Astrocyte (in vitro differentiated cells and primary cell): ENCODE measurements at regions not wholly inside any gene's neighbourhood (a gene's known extent, or its start where the extent isn't known, plus 50 kb on each side); places are given as distances from the start of the nearest gene placed in this dataset.

Experiments
- DNase-seq: peaks from one replicate; pipeline ENCODE4 v3.0.0-alpha.2; 2010; ENCODE audit warnings: low read depth
- FAIRE-seq: peaks from 2 replicates; lab custom pipeline; 2011; peaks lifted over from hg19 to GRCh38; lab: Jason Lieb, UNC
- H2AFZ ChIP-seq: 2 replicates; pipeline ENCODE4 v1.6.0; 2012; ENCODE audit warnings: low read depth, low read length, inconsistent platforms
- H3K27ac ChIP-seq: 2 replicates; pipeline ENCODE4 v1.5.1; 2011; ENCODE audit warnings: low read depth, low read length, inconsistent platforms
- H3K27me3 ChIP-seq: 2 replicates; pipeline ENCODE4 v1.6.0; 2011; ENCODE audit warnings: low read length, inconsistent platforms; ENCODE audit not compliant: insufficient read depth
- H3K36me3 ChIP-seq: 2 replicates; pipeline ENCODE4 v1.5.1; 2011; ENCODE audit warnings: low read length, inconsistent platforms; ENCODE audit not compliant: insufficient read depth
- H3K4me1 ChIP-seq: 2 replicates; pipeline ENCODE4 v1.5.1; 2011; ENCODE audit warnings: low read length, inconsistent platforms; ENCODE audit not compliant: insufficient read depth
- H3K4me2 ChIP-seq: 2 replicates; pipeline ENCODE4 v1.6.0; 2012; ENCODE audit warnings: low read length, inconsistent platforms
- H3K4me3 ChIP-seq: 2 replicates; pipeline ENCODE4 v1.5.1; 2011; ENCODE audit warnings: low read depth, mild to moderate bottlenecking, low read length, inconsistent platforms; ENCODE audit not compliant: insufficient read depth
- H3K79me2 ChIP-seq: 2 replicates; pipeline ENCODE4 v1.6.0; 2012; ENCODE audit warnings: mild to moderate bottlenecking, low read length, inconsistent platforms; ENCODE audit not compliant: insufficient read depth
- H3K9ac ChIP-seq: 2 replicates; pipeline ENCODE4 v1.6.0; 2012; ENCODE audit warnings: mild to moderate bottlenecking, low read length, inconsistent platforms
- H3K9me3 ChIP-seq: 2 replicates; pipeline ENCODE4 v1.5.1; 2012; ENCODE audit warnings: low read depth, mild to moderate bottlenecking, low read length, inconsistent platforms; ENCODE audit not compliant: insufficient read depth
- H4K20me1 ChIP-seq: 2 replicates; pipeline ENCODE4 v1.6.0; 2012; ENCODE audit warnings: low read length, inconsistent platforms; ENCODE audit not compliant: insufficient read depth
- H3K27ac Mint-ChIP-seq: one replicate; pipeline ENCODE4 v1.8.0; 2021; ENCODE audit warnings: mild to moderate bottlenecking, mixed read lengths; ENCODE audit not compliant: unreplicated experiment
- H3K27me3 Mint-ChIP-seq: one replicate; pipeline ENCODE4 v1.8.0; 2021; ENCODE audit warnings: low read depth, mixed read lengths; ENCODE audit not compliant: unreplicated experiment
- H3K36me3 Mint-ChIP-seq: one replicate; pipeline ENCODE4 v1.8.0; 2021; ENCODE audit warnings: low read depth, mixed read lengths; ENCODE audit not compliant: unreplicated experiment
- H3K4me1 Mint-ChIP-seq: one replicate; pipeline ENCODE4 v1.8.0; 2021; ENCODE audit warnings: low read depth, mixed read lengths; ENCODE audit not compliant: unreplicated experiment
- H3K4me3 Mint-ChIP-seq: one replicate; pipeline ENCODE4 v1.8.0; 2021; ENCODE audit warnings: mild to moderate bottlenecking, moderate library complexity, mixed read lengths; ENCODE audit not compliant: unreplicated experiment
- H3K9me3 Mint-ChIP-seq: one replicate; pipeline ENCODE4 v1.8.0; 2021; ENCODE audit warnings: mild to moderate bottlenecking, mixed read lengths; ENCODE audit not compliant: unreplicated experiment
- EZH2 ChIP-seq: IDR thresholded peaks from 2 replicates; pipeline ENCODE4 v1.6.1; 2012; ENCODE audit warnings: mild to moderate bottlenecking, low read length, inconsistent platforms; ENCODE audit not compliant: insufficient read depth
- TF ChIP-seq, protein P1 (sequence below): IDR thresholded peaks from 2 replicates; pipeline ENCODE4 v1.5.1; 2011; ENCODE audit warnings: low read depth, mild to moderate bottlenecking, inconsistent platforms, low read length, moderate library complexity; ENCODE audit not compliant: insufficient read depth

DNA sequence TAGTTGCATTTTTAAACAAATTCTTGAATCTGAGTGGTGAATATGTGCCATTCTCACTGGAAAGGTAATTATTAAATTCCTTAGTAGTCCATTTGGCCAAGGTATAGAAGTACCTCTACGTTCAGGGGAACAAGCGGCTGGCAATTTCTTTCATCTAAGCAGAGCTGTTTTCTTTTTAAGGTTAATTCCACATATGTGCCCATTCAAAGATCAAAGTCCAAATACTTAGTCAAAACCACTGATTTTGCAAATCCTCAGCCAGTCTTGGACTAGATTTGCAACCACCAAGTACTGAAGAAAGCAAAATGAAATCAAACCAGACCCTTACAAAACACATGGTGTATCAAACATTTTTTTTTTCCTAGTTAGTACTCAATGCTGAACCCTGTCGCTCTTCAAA lies 68.7 kb upstream of the JDP2 start:
- Mint-ChIP-seq H3K36me3 (no peaks in the 10 kb centered on the region), H3K4me3 (no peak overlapping the region), H3K4me1 (no peaks in the 10 kb centered on the region), H3K9me3 (no peaks in the 10 kb centered on the region), H3K27ac (no peak overlapping the region), H3K27me3 (peaks cover 5% of the 10 kb centered on the region)
- no peak overlapping the region for H3K4me3 ChIP-seq
- H3K9me3 ChIP-seq = no peaks in the 10 kb centered on the region
- H2AFZ ChIP-seq = no peak overlapping the region
- H3K4me1 ChIP-seq = no peaks in the 10 kb centered on the region
- TF ChIP-seq, protein P1, sequence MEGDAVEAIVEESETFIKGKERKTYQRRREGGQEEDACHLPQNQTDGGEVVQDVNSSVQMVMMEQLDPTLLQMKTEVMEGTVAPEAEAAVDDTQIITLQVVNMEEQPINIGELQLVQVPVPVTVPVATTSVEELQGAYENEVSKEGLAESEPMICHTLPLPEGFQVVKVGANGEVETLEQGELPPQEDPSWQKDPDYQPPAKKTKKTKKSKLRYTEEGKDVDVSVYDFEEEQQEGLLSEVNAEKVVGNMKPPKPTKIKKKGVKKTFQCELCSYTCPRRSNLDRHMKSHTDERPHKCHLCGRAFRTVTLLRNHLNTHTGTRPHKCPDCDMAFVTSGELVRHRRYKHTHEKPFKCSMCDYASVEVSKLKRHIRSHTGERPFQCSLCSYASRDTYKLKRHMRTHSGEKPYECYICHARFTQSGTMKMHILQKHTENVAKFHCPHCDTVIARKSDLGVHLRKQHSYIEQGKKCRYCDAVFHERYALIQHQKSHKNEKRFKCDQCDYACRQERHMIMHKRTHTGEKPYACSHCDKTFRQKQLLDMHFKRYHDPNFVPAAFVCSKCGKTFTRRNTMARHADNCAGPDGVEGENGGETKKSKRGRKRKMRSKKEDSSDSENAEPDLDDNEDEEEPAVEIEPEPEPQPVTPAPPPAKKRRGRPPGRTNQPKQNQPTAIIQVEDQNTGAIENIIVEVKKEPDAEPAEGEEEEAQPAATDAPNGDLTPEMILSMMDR = no peak
- no peak for TF ChIP-seq EZH2
- no peaks in the 10 kb centered on the region for H3K79me2 ChIP-seq
- DNase-seq (no peak), FAIRE-seq (no peak)
- H3K27me3 ChIP-seq = peaks cover 4% of the 10 kb centered on the region
- H3K9ac ChIP-seq = no peak overlapping the region
- no peaks in the 10 kb centered on the region for H4K20me1 ChIP-seq
- H3K27ac ChIP-seq = no peak overlapping the region
- no peak overlapping the region for H3K4me2 ChIP-seq
- H3K36me3 ChIP-seq = no peaks in the 10 kb centered on the region

DNA sequence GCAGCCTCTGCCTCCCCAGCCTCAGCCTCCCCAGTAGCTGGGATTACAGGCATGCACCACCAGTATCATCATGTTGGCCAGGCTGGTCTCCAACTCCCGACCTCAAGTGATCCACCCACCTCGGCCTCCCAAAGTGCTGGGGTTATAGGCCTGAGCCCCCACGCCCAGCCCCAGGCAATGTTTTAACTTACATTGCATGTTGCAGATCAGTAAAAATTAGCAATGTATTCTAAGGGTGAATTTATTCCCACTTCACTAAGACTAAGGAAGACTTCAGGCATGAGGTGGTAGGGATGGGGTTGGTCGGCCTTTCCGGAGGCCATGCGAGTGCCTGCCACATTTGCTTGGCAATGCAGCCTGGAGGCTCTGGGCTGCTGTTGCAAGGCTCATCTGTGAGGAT lies 66.8 kb upstream of the JDP2 start:
- no peak for TF ChIP-seq EZH2
- TF ChIP-seq, protein P1 = no peak
- no peaks in the 10 kb centered on the region for H3K36me3 ChIP-seq
- Mint-ChIP-seq H3K27ac (no peak overlapping the region), H3K4me1 (no peaks in the 10 kb centered on the region), H3K9me3 (no peaks in the 10 kb centered on the region), H3K27me3 (peaks cover 16% of the 10 kb centered on the region), H3K36me3 (no peaks in the 10 kb centered on the region), H3K4me3 (no peak overlapping the region)
- H3K4me1 ChIP-seq = no peaks in the 10 kb centered on the region
- FAIRE-seq = no peak
- no peak overlapping the region for H3K4me2 ChIP-seq
- H4K20me1 ChIP-seq = no peaks in the 10 kb centered on the region
- no peak overlapping the region for H3K9ac ChIP-seq
- no peak overlapping the region for H3K27ac ChIP-seq
- no peak overlapping the region for H3K4me3 ChIP-seq
- DNase-seq = no peak
- H3K9me3 ChIP-seq = no peaks in the 10 kb centered on the region
- H3K27me3 ChIP-seq = peaks cover 18% of the 10 kb centered on the region
- H2AFZ ChIP-seq = no peak overlapping the region
- H3K79me2 ChIP-seq = no peaks in the 10 kb centered on the region

DNA sequence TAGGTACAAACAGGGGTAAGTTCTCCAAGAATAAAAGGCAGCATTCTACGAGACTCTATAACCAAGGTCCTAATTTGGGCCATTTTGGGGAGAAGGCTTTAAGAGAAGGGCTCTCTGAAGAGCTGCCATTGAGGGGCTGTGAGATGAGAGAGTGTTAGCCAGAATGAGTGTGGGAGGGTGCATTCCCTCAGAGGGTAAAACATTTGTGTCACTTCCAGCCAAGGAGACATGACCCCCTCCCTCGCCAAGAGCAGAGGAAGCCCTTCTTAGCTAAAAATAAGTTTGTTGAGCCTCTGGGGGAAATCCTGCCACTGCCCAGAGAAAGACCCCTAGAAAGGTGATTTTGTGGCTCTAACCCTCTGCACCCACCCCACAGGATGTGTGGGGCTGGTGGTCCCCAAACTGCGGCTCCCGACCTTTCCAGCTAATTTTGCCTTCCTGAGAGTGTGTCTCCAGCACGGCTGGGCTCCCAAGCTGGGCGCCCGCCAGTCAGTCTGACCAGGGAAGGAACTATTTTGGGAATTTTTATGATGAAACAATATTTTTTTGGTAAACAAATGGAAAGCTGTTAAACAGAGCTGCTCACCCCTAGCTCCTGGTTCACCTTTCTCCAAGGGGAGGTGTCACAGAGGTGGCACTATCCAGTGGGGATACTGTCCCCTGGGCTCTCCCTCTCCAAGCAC lies 65.9 kb upstream of the JDP2 start:
- TF ChIP-seq, protein P1 = no peak
- TF ChIP-seq EZH2 = no peak
- Mint-ChIP-seq H3K27me3 (peaks cover 17% of the 10 kb centered on the region), H3K27ac (no peak overlapping the region), H3K36me3 (no peaks in the 10 kb centered on the region), H3K9me3 (no peaks in the 10 kb centered on the region), H3K4me1 (no peaks in the 10 kb centered on the region), H3K4me3 (no peak overlapping the region)
- FAIRE-seq = no peak
- H3K27ac ChIP-seq = no peak overlapping the region
- no peak for DNase-seq
- H2AFZ ChIP-seq = no peak overlapping the region
- H3K4me3 ChIP-seq = no peak overlapping the region
- H3K9me3 ChIP-seq = no peaks in the 10 kb centered on the region
- no peaks in the 10 kb centered on the region for H4K20me1 ChIP-seq
- H3K4me1 ChIP-seq = no peaks in the 10 kb centered on the region
- no peak overlapping the region for H3K9ac ChIP-seq
- no peak overlapping the region for H3K4me2 ChIP-seq
- H3K27me3 ChIP-seq = peaks cover 18% of the 10 kb centered on the region
- H3K79me2 ChIP-seq = no peaks in the 10 kb centered on the region
- H3K36me3 ChIP-seq = no peaks in the 10 kb centered on the region
